Esophagus squamous epithelium (tissue), 5 donors: ENCODE measurements at regions not wholly inside any gene's neighbourhood (a gene's known extent, or its start where the extent isn't known, plus 50 kb on each side); places are given as distances from the start of the nearest gene placed in this dataset.

Source experiments
- DNase-seq: peaks from one replicate; lab custom pipeline; 2025; lab: John Stamatoyannopoulos, UW
- H3K27ac ChIP-seq, 4 donors: fragments of 200-600 bp; sonication (generic); one replicate each; pipeline ENCODE4 v1.5.1; 2016 to 2019; ENCODE audit warnings: mild to moderate bottlenecking in 1 of 4
- H3K27me3 ChIP-seq, 4 donors: fragments of 200-600 bp; sonication (generic); 1 replicate in 3 of 4; 2 replicates in 1 of 4; pipeline versions ENCODE4 v1.5.1 to v1.6.0; 2017 to 2021; ENCODE audit warnings: antibody characterized with exemption in 1 of 4
- H3K36me3 ChIP-seq, 3 donors: fragments of 200-600 bp; sonication (generic); one replicate each; pipeline ENCODE4 v1.5.1; 2016 to 2019
- H3K4me1 ChIP-seq, 3 donors: fragments of 200-600 bp; sonication (generic); one replicate each; pipeline ENCODE4 v1.5.1; 2017 to 2019
- H3K4me3 ChIP-seq, 4 donors: fragments of 200-600 bp; sonication (generic); 1 replicate in 3 of 4; 2 replicates in 1 of 4; pipeline ENCODE4 v1.5.1; 2016 to 2019; ENCODE audit warnings: mild to moderate bottlenecking in 2 of 4, moderate library complexity in 1 of 4
- H3K9me3 ChIP-seq, 3 donors: fragments of 200-600 bp; sonication (generic); one replicate each; pipeline ENCODE4 v1.5.1; 2016 to 2019
- CTCF ChIP-seq, 6 experiments: fragments of 450-650 bp in 4 of 6; fragments of 200-600 bp in 2 of 6; sonication (generic) in 2 of 6; IDR thresholded peaks; one replicate each; pipeline ENCODE4 v1.5.1; 2016 to 2019; ENCODE audit warnings: antibody characterized with exemption in 6 of 6, mild to moderate bottlenecking in 4 of 6, moderate library complexity in 4 of 6
- POLR2A ChIP-seq, 4 donors: fragments of 450-650 bp; IDR thresholded peaks; one replicate each; pipeline ENCODE4 v1.6.1; 2017; ENCODE audit warnings: antibody characterized with exemption in 4 of 4, mild to moderate bottlenecking in 4 of 4, moderate library complexity in 3 of 4
- WGBS, 2 donors: methylation state at CpG; one replicate each; pipeline ENCODE4 v1.1.5; 2018; 5-methylcytosine and 5-hydroxymethylcytosine counted together
- intact Hi-C: fragments of 100-400 bp; cut with DNase I; formaldehyde crosslinking; loops from one replicate; pipeline ENCODE4 v1.15.0; 2022
- donor health status: DM: yes; HTN: yes; CAD: no.

- no peaks in the 10 kb centered on the region for H3K36me3 ChIP-seq
- no peak for DNase-seq
Observed at GRCh38 chr2:13006829-13007717, 290.3 kb downstream of the TRIB2 start.

DNA sequence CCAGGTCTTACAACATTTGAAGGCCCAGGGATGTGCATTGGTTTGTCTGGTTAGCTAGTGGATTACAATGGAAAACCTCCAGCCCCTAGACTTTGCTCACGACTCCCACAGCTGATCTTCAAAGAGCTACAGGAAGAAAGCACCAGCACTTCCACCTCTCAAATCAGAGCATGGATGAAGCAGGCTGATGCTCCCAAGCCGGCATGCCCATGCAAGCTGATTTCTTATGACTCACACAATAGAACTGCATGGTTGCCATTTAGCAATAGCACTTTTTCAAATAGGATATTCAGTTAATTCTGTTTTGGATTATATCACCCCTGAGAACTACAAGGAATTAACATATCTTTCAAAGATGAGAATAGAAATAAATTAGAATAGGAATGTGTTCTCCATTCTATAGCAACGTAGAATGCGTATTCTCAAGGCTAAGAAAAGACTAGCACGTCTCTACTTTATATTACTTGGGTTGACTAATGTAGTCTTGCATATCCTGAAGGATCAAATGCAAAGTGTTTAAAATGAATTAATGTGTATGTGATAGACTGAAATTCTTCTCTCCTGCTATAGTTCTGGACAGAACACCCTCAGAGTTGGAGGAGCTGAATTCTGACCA, 292.4 kb downstream of the TRIB2 start:
- H3K27ac ChIP-seq, result no peak overlapping the region
- TF ChIP-seq CTCF (IDR thresholded peaks at IDR 0.05) (no peak), POLR2A (IDR thresholded peaks at IDR 0.05) (no peak)
- no peaks in the 10 kb centered on the region for H3K9me3 ChIP-seq
- no peaks in the 10 kb centered on the region for H3K36me3 ChIP-seq
- 48 to 61% methylated on average over 5 of the region's 5 CpGs for WGBS, 2 donors
- no peak for DNase-seq
- peaks cover 0 to 19% (median 0%) of the 10 kb centered on the region in 4 donors for H3K27me3 ChIP-seq
- intact Hi-C loops, result no loop called here
- no peak overlapping the region for H3K4me3 ChIP-seq
- H3K4me1 ChIP-seq, result peaks cover 0 to 23% (median 0%) of the 10 kb centered on the region in 3 donors

More at GRCh38 chr2:13006829-13007717, 290.3 kb downstream of the TRIB2 start:
- intact Hi-C loops, result no loop called here
- peak; percentile 72 to 88 (median 82) for TF ChIP-seq CTCF (IDR thresholded peaks at IDR 0.05)
- no peak for TF ChIP-seq POLR2A (IDR thresholded peaks at IDR 0.05)
- no peaks in the 10 kb centered on the region for H3K9me3 ChIP-seq
- WGBS, 2 donors, result 29 to 31% methylated on average over 16 of the region's 16 CpGs
- H3K27ac ChIP-seq, result no peak overlapping the region
- H3K4me3 ChIP-seq, result peak overlapping the region in 1 of 4 donors; percentile 34
- peaks cover 0 to 33% (median 0%) of the 10 kb centered on the region in 3 donors for H3K4me1 ChIP-seq
- peaks cover 0 to 4% (median 0%) of the 10 kb centered on the region in 4 donors for H3K27me3 ChIP-seq

DNA sequence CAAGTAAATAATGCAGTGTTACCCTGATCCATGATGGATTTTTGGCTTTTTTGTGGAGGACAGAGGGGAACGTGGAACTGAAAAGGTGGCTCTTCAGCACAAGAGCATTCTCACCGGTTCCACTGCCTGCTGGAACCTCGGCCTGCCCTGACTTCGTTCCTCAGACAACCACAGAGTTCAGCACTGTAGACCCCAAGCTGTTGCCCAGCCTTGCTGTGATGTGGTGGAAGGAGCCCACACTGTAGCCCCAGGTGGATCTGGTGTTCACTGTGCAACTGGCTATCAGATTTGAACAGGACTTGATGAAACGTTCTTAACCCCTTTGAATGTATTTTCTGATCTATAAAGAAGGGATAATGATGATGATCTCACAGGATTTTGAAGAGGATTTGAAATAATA, 293.5 kb downstream of the TRIB2 start:
- Histone ChIP-seq H3K9me3 (no peaks in the 10 kb centered on the region), H3K27ac (no peak overlapping the region), H3K4me3 (no peak overlapping the region), H3K4me1 (peaks cover 0 to 23% (median 0%) of the 10 kb centered on the region in 3 donors), H3K36me3 (no peaks in the 10 kb centered on the region), H3K27me3 (peaks cover 0 to 27% (median 0%) of the 10 kb centered on the region in 4 donors)
- TF ChIP-seq CTCF (IDR thresholded peaks at IDR 0.05), result no peak
- no peak for TF ChIP-seq POLR2A (IDR thresholded peaks at IDR 0.05)
- no peak for DNase-seq
- intact Hi-C loops, result no loop called here
- 81 to 94% methylated on average over 4 to 5 of the region's 5 CpGs for whole genome bisulfite sequencing, 2 donors

DNA sequence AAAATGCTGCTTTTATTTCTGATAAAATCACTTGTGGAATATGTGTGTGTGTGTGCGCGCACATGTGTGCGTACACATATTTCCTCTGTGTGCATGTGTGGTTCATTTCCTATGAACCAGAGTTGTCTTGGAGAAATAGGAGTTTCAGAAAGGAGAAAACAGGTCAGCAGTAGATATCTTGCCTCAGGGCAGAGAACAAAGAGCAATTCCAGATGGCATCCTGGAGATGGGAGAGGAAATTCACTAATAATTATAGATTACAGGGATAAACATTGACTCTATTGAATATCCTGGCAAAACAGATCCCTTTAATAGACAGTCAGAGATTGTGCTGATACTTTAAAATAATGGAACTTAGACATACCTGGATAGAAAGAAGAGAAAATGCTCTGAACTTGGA, 298.0 kb downstream of the TRIB2 start:
- intact Hi-C loops, result no loop called here
- Histone ChIP-seq H3K9me3 (no peaks in the 10 kb centered on the region), H3K36me3 (no peaks in the 10 kb centered on the region), H3K27ac (no peak overlapping the region), H3K4me1 (no peaks in the 10 kb centered on the region), H3K27me3 (peaks cover 0 to 37% (median 0%) of the 10 kb centered on the region in 4 donors), H3K4me3 (no peak overlapping the region)
- no peak for DNase-seq
- 87 to 95% methylated on average over 3 of the region's 3 CpGs for WGBS, 2 donors
- TF ChIP-seq POLR2A (IDR thresholded peaks at IDR 0.05) (no peak), CTCF (IDR thresholded peaks at IDR 0.05) (no peak)
